GM18526 (cell line): ENCODE measurements at regions not wholly inside any gene's neighbourhood (a gene's known extent, or its start where the extent isn't known, plus 50 kb on each side); places are given as distances from the start of the nearest gene placed in this dataset.

Source experiments
- POLR2A ChIP-seq: IDR thresholded peaks from 3 replicates; pipeline ENCODE4 v1.6.1; 2011; ENCODE audit not compliant: insufficient read length; ENCODE audit errors: extremely low read depth

GRCh38 chr6:156583083-156583482, 194.1 kb upstream of the ARID1B start:
- no peak for TF ChIP-seq POLR2A

- TF ChIP-seq POLR2A: no peak
These were observed 194.6 kb upstream of the ARID1B start for GRCh38 chr6:156582509-156582992.

GRCh38 chr6:156579564-156579963, 197.6 kb upstream of the ARID1B start:
- TF ChIP-seq POLR2A: no peak

- no peak for TF ChIP-seq POLR2A
These were observed 199.4 kb upstream of the ARID1B start for GRCh38 chr6:156577749-156578148.

GRCh38 chr6:156575361-156575760, 201.8 kb upstream of the ARID1B start:
- no peak for TF ChIP-seq POLR2A

- TF ChIP-seq POLR2A: no peak
These were observed 212.4 kb upstream of the ARID1B start for GRCh38 chr6:156564807-156565149.

- TF ChIP-seq POLR2A: no peak
These were observed 212.9 kb upstream of the ARID1B start for GRCh38 chr6:156564127-156564806.

- no peak for TF ChIP-seq POLR2A
These were observed 213.5 kb upstream of the ARID1B start for GRCh38 chr6:156563714-156564113.

GRCh38 chr6:156562636-156563035, 214.5 kb upstream of the ARID1B start:
- TF ChIP-seq POLR2A: no peak

- TF ChIP-seq POLR2A: no peak
These were observed 215.2 kb upstream of the ARID1B start for GRCh38 chr6:156562019-156562418.

- TF ChIP-seq POLR2A: no peak
These were observed 216.7 kb upstream of the ARID1B start for GRCh38 chr6:156560476-156560875.

GRCh38 chr6:156559162-156559690, 218.0 kb upstream of the ARID1B start:
- no peak for TF ChIP-seq POLR2A

GRCh38 chr6:156557911-156558259, 219.3 kb upstream of the ARID1B start:
- no peak for TF ChIP-seq POLR2A

- TF ChIP-seq POLR2A: no peak
These were observed 219.8 kb upstream of the ARID1B start for GRCh38 chr6:156557251-156557910.

GRCh38 chr6:156556811-156557210, 220.4 kb upstream of the ARID1B start:
- TF ChIP-seq POLR2A: no peak

- TF ChIP-seq POLR2A: no peak
These were observed 222.1 kb upstream of the ARID1B start for GRCh38 chr6:156555116-156555515.

- TF ChIP-seq POLR2A: no peak
These were observed 223.0 kb upstream of the ARID1B start for GRCh38 chr6:156554160-156554559.

GRCh38 chr6:156552849-156553248, 224.3 kb upstream of the ARID1B start:
- no peak for TF ChIP-seq POLR2A
